ENCODE measurements at regions not wholly inside any gene's neighbourhood (a gene's known extent, or its start where the extent isn't known, plus 50 kb on each side); places are given as distances from the start of the nearest gene placed in this dataset.

DNA sequence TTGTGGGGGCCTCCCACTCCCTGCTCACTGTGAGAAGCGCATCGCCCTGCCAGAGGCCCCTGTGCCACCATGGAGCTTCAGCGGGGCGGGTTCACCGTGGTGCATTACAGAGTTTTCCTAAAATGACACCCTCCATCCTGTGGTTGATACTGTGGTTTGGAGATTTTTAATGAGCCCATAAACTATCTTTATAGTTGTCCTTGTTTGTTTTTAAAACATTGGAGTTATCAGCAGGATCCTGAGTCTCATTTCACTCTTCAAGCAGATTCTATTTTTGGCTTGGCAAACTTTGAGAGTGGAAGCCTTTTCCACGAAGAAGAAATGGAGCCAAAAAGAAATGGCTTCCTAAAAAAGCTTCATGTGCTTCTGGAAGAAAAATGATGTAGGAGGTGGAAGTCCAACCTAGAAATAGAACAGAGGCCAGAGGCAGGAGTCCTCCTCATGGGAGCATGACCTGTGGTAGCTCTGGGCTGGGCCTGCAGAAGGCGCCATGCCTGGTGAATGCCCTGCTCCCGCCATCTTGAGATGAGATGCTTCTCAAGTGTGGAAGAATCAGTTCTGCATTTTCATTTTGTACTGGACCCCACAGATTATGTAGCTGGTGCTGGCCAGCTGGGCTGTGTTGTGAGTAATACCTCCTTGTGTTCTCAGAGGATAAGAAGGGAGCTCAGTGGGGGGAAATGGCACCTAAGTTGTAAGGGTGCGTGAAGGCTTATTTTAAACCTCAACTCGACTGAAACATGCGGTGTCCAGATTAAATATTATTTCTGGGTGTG is 79.0 kb upstream of the RAI14 start:
- Mint-ChIP-seq H3K4me1 (peaks cover 9% of the 10 kb centered on the region; the same call in 1 of the 2 replicates), H3K27me3 (ENCODE audit: low read depth) (no peaks in the 10 kb centered on the region; the same call in 1 of the 2 replicates), H3K4me3 (no peak overlapping the region), H3K9me3 (peaks cover 8% of the 10 kb centered on the region), H3K27ac (no peak overlapping the region), H3K36me3 (no peaks in the 10 kb centered on the region)
- DNase-seq (ENCODE audit: low spot score) (no peak), ATAC-seq (no peak)
- ChIA-PET CTCF (no interaction called here), POLR2A (no interaction called here)
- TF ChIP-seq JAZF1 (CRISPR knock-in tag; IDR thresholded peaks at IDR 0.05) = no peak
- TF ChIP-seq, protein P1, sequence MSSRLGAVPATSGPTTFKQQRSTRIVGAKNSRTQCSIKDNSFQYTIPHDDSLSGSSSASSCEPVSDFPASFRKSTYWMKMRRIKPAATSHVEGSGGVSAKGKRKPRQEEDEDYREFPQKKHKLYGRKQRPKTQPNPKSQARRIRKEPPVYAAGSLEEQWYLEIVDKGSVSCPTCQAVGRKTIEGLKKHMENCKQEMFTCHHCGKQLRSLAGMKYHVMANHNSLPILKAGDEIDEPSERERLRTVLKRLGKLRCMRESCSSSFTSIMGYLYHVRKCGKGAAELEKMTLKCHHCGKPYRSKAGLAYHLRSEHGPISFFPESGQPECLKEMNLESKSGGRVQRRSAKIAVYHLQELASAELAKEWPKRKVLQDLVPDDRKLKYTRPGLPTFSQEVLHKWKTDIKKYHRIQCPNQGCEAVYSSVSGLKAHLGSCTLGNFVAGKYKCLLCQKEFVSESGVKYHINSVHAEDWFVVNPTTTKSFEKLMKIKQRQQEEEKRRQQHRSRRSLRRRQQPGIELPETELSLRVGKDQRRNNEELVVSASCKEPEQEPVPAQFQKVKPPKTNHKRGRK (CRISPR knock-in tag; IDR thresholded peaks at IDR 0.05; ENCODE audit: borderline replicate concordance) = no peak
- no peak for TF ChIP-seq ZNF425 (CRISPR knock-in tag; conservative IDR thresholded peaks at IDR 0.05)
- TF ChIP-seq, protein P2, sequence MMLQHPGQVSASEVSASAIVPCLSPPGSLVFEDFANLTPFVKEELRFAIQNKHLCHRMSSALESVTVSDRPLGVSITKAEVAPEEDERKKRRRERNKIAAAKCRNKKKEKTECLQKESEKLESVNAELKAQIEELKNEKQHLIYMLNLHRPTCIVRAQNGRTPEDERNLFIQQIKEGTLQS (CRISPR knock-in tag; conservative IDR thresholded peaks at IDR 0.05) = no peak
- no peak for TF ChIP-seq NFATC4 (CRISPR knock-in tag; IDR thresholded peaks at IDR 0.05)
- TF ChIP-seq FOXJ3 (CRISPR knock-in tag; IDR thresholded peaks at IDR 0.05; ENCODE audit: borderline replicate concordance) = no peak
- TF ChIP-seq TEAD4 (CRISPR knock-in tag; IDR thresholded peaks at IDR 0.05) = no peak
- no peak for TF ChIP-seq ZNF423 (CRISPR knock-in tag; IDR thresholded peaks at IDR 0.05)
- TF ChIP-seq, protein P3, sequence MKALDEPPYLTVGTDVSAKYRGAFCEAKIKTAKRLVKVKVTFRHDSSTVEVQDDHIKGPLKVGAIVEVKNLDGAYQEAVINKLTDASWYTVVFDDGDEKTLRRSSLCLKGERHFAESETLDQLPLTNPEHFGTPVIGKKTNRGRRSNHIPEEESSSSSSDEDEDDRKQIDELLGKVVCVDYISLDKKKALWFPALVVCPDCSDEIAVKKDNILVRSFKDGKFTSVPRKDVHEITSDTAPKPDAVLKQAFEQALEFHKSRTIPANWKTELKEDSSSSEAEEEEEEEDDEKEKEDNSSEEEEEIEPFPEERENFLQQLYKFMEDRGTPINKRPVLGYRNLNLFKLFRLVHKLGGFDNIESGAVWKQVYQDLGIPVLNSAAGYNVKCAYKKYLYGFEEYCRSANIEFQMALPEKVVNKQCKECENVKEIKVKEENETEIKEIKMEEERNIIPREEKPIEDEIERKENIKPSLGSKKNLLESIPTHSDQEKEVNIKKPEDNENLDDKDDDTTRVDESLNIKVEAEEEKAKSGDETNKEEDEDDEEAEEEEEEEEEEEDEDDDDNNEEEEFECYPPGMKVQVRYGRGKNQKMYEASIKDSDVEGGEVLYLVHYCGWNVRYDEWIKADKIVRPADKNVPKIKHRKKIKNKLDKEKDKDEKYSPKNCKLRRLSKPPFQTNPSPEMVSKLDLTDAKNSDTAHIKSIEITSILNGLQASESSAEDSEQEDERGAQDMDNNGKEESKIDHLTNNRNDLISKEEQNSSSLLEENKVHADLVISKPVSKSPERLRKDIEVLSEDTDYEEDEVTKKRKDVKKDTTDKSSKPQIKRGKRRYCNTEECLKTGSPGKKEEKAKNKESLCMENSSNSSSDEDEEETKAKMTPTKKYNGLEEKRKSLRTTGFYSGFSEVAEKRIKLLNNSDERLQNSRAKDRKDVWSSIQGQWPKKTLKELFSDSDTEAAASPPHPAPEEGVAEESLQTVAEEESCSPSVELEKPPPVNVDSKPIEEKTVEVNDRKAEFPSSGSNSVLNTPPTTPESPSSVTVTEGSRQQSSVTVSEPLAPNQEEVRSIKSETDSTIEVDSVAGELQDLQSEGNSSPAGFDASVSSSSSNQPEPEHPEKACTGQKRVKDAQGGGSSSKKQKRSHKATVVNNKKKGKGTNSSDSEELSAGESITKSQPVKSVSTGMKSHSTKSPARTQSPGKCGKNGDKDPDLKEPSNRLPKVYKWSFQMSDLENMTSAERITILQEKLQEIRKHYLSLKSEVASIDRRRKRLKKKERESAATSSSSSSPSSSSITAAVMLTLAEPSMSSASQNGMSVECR (CRISPR knock-in tag; IDR thresholded peaks at IDR 0.05; ENCODE audit: borderline replicate concordance) = no peak
- no peak for TF ChIP-seq NR3C1 (CRISPR knock-in tag; conservative IDR thresholded peaks at IDR 0.05; ENCODE audit: low read depth)
- TF ChIP-seq ETV6 (CRISPR knock-in tag; IDR thresholded peaks at IDR 0.05) = no peak
- TF ChIP-seq, protein P4, sequence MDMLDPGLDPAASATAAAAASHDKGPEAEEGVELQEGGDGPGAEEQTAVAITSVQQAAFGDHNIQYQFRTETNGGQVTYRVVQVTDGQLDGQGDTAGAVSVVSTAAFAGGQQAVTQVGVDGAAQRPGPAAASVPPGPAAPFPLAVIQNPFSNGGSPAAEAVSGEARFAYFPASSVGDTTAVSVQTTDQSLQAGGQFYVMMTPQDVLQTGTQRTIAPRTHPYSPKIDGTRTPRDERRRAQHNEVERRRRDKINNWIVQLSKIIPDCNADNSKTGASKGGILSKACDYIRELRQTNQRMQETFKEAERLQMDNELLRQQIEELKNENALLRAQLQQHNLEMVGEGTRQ (CRISPR knock-in tag; IDR thresholded peaks at IDR 0.05) = no peak
- TF ChIP-seq NFE2L1 (CRISPR knock-in tag; IDR thresholded peaks at IDR 0.05) = no peak
- no peak for TF ChIP-seq RELA (CRISPR knock-in tag; IDR thresholded peaks at IDR 0.05; ENCODE audit: borderline replicate concordance)
- TF ChIP-seq KAT7 (CRISPR knock-in tag; IDR thresholded peaks at IDR 0.05; ENCODE audit: borderline replicate concordance) = no peak
- TF ChIP-seq, protein P5, sequence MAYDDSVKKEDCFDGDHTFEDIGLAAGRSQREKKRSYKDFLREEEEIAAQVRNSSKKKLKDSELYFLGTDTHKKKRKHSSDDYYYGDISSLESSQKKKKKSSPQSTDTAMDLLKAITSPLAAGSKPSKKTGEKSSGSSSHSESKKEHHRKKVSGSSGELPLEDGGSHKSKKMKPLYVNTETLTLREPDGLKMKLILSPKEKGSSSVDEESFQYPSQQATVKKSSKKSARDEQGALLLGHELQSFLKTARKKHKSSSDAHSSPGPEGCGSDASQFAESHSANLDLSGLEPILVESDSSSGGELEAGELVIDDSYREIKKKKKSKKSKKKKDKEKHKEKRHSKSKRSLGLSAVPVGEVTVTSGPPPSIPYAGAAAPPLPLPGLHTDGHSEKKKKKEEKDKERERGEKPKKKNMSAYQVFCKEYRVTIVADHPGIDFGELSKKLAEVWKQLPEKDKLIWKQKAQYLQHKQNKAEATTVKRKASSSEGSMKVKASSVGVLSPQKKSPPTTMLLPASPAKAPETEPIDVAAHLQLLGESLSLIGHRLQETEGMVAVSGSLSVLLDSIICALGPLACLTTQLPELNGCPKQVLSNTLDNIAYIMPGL (CRISPR knock-in tag; IDR thresholded peaks at IDR 0.05) = no peak
- TF ChIP-seq GTF2I (CRISPR knock-in tag; conservative IDR thresholded peaks at IDR 0.05) = no peak
- TF ChIP-seq CREM (CRISPR knock-in tag; IDR thresholded peaks at IDR 0.05) = no peak
- TF ChIP-seq, protein P6, sequence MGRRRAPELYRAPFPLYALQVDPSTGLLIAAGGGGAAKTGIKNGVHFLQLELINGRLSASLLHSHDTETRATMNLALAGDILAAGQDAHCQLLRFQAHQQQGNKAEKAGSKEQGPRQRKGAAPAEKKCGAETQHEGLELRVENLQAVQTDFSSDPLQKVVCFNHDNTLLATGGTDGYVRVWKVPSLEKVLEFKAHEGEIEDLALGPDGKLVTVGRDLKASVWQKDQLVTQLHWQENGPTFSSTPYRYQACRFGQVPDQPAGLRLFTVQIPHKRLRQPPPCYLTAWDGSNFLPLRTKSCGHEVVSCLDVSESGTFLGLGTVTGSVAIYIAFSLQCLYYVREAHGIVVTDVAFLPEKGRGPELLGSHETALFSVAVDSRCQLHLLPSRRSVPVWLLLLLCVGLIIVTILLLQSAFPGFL (CRISPR knock-in tag; IDR thresholded peaks at IDR 0.05; ENCODE audit: borderline replicate concordance) = no peak
